ENCODE measurements at regions not wholly inside any gene's neighbourhood (a gene's known extent, or its start where the extent isn't known, plus 50 kb on each side); places are given as distances from the start of the nearest gene placed in this dataset.

DNA sequence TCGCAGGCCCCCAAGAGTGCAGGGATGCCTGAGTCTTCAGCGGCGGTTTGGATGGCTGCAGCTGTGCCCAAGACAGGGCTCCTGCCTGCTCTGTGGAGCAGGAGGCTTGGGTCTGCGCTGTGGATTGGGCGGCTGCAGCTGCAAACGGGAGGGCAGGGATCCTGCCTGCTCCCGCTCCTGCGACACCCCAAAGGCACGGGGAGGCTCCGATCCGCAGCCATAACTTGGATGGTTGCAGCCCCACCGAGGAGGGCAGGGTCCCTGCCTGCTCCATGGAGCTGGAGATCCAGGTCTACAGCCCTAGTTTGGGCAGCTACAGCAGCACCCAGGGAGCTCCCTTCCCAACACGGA lies 898.8 kb upstream of the NEGR1 start:
- no peak for TF ChIP-seq CTCF (IDR thresholded peaks at IDR 0.05)
- H3K27ac ChIP-seq: no peak overlapping the region
- no peaks in the 10 kb centered on the region for H3K4me1 ChIP-seq
- no peaks in the 10 kb centered on the region for H3K9me3 ChIP-seq
- 68 to 85% methylated on average over 11 to 13 of the region's 13 CpGs for WGBS, 2 donors
- no peak overlapping the region for H3K4me3 ChIP-seq
- no peaks in the 10 kb centered on the region for H3K27me3 ChIP-seq
- no peaks in the 10 kb centered on the region for H3K36me3 ChIP-seq
- FAIRE-seq: no peak
- peak in 1 of 6 donors; percentile 46 for DNase-seq
- no peak for ATAC-seq
- intact Hi-C loops (cut with DNase I): no loop called here

DNA sequence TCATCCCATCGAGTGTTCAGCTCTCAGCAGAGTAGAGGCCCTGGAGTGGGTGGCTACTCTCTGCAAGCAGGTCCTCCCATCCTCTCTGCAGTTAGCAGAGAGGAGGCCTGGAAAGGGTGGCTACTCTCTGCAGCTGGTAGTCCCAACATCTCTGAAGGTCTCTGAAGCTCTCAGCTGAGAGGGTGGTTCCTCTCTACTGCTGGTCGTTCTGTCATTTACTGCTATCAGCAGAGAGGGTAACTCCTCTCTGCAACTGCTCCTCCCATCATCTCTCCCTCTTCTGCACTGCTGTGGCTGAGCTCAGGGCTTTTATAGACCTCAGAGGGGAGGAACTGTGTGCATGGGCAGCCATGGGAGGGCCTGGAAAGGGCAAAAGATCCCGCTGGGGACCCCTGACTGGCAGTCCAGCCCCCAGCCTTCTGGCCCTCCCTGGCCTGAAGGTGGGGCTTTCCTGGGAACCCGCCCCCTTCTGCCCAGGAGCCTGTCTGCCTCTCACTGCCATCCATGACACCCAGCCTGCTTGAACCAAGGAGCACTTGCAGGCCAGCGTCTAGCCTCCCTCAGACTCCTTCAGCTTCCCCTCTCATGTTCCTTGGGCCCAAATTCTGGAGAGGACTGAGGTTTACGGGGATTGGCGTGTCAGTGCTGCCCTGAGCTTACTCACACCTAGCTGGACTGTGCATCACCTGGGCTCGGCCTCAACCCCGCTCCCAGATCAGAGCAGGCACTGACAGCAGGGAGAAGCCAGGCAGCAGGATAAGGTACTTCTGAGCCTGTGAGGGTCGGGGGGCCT lies 898.3 kb upstream of the NEGR1 start:
- no peaks in the 10 kb centered on the region for H3K27me3 ChIP-seq
- no peak overlapping the region for H3K27ac ChIP-seq
- H3K4me3 ChIP-seq: no peak overlapping the region
- TF ChIP-seq CTCF (IDR thresholded peaks at IDR 0.05): no peak
- intact Hi-C loops (cut with DNase I): no loop called here
- H3K9me3 ChIP-seq: no peaks in the 10 kb centered on the region
- H3K4me1 ChIP-seq: no peaks in the 10 kb centered on the region
- FAIRE-seq: no peak
- WGBS, 2 donors: 48 to 53% methylated on average over 10 of the region's 10 CpGs
- ATAC-seq: no peak
- DNase-seq: peak in 1 of 6 donors; percentile 42
- no peaks in the 10 kb centered on the region for H3K36me3 ChIP-seq

DNA sequence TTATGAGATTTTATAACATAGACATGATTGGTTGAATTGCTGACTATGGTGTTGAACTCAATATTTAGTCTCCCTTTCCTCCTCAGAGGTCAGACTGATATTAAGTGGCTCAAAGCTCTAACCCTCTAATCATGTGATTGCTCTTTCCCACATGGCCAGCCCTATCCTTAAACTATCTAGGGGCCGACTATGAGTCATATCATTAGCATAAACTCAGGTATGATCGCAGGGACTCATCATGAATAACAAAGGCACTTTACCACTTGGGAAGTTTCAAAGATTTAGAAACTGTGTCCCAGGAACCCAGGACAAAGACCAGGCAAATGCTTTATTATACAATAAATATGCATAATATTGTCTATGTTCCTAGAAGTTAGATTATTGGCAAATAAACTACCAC lies 894.6 kb upstream of the NEGR1 start:
- ATAC-seq: no peak
- no peak overlapping the region for H3K4me3 ChIP-seq
- FAIRE-seq: no peak
- DNase-seq: no peak
- no peaks in the 10 kb centered on the region for H3K27me3 ChIP-seq
- TF ChIP-seq CTCF (IDR thresholded peaks at IDR 0.05): no peak
- no peaks in the 10 kb centered on the region for H3K36me3 ChIP-seq
- H3K4me1 ChIP-seq: no peaks in the 10 kb centered on the region
- H3K9me3 ChIP-seq: no peaks in the 10 kb centered on the region
- WGBS, 2 donors: 54 to 56% methylated on average over 2 of the region's 2 CpGs
- no peak overlapping the region for H3K27ac ChIP-seq
- intact Hi-C loops (cut with DNase I): no loop called here

DNA sequence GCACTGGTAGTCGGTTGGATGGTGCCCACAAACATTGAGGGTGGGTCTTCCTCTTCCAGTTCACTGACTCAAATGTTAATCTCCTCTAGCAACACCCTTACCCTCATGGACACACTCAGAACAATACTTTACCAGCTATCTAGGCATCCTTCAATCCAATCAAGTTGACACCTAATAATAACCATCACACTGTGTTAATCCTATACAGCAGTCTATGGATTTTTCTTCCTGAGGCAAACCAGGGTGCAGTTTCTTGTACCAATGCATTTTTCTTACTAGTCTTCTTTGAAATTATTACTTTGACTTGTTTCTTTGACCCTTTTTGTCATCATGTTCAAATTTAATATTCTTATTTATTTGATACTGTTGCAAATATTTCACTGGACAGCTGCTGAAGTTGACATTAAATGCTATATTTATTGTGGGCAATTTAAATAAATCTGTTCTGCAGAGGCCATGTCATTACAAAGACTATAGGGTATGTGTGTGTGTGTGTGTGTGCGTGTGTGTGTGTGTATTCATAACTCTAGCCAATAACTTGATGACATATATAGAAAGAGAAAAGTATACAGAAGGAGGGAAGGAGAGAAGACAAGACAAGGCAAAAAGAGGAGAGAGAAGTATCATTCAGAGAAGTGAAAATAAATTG lies 884.8 kb upstream of the NEGR1 start:
- ATAC-seq: no peak
- TF ChIP-seq CTCF (IDR thresholded peaks at IDR 0.05): no peak
- Histone ChIP-seq H3K27ac (no peak overlapping the region), H3K36me3 (no peaks in the 10 kb centered on the region), H3K27me3 (no peaks in the 10 kb centered on the region), H3K4me1 (no peaks in the 10 kb centered on the region), H3K9me3 (no peaks in the 10 kb centered on the region), H3K4me3 (no peak overlapping the region)
- no peak for FAIRE-seq
- WGBS, 2 donors: 46% methylated on average over 2 of the region's 2 CpGs
- no peak for DNase-seq
- intact Hi-C loops (cut with DNase I): no loop called here

DNA sequence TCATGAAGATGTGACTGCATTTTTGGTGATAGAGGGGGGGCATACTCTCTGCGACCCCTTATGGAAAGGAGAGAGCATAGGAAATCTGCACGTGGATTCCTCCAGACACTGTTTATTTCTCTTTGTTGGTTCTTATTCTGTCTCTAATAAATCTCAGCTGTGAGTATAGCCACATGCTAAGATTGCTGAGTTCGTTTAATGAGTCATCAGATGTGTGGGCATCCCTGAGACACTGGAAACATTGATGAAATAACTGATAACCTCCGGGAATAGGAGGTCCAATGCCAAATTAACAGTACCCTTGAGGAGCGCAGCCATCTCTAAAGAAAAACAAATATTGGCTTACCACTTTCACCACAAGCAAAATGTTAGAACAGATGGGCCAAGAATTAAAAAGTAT lies 880.2 kb upstream of the NEGR1 start:
- TF ChIP-seq CTCF (IDR thresholded peaks at IDR 0.05): no peak
- no peaks in the 10 kb centered on the region for H3K36me3 ChIP-seq
- WGBS, 2 donors: 29 to 30% methylated on average over 5 of the region's 5 CpGs
- intact Hi-C loops (cut with DNase I): no loop called here
- DNase-seq: no peak
- ATAC-seq: no peak
- no peak for FAIRE-seq
- no peaks in the 10 kb centered on the region for H3K4me1 ChIP-seq
- no peak overlapping the region for H3K27ac ChIP-seq
- H3K4me3 ChIP-seq: no peak overlapping the region
- no peaks in the 10 kb centered on the region for H3K9me3 ChIP-seq
- H3K27me3 ChIP-seq: no peaks in the 10 kb centered on the region

All from pancreas (tissue), 10 donors.